ENCODE measurements at regions not wholly inside any gene's neighbourhood (a gene's known extent, or its start where the extent isn't known, plus 50 kb on each side); places are given as distances from the start of the nearest gene placed in this dataset.

GRCh38 chr11:79672786-79673185 is 232.0 kb upstream of the TENM4 start:
- Histone ChIP-seq H3K27me3 (ENCODE audit: low read depth) (no peaks in the 10 kb centered on the region), H3K36me3 (no peaks in the 10 kb centered on the region), H3K4me3 (no peak overlapping the region), H3K4me1 (no peaks in the 10 kb centered on the region), H3K9me3 (no peaks in the 10 kb centered on the region), H3K27ac (no peak overlapping the region)
- ATAC-seq (no peak), DNase-seq (no peak)
- no peak for TF ChIP-seq CTCF (IDR thresholded peaks at IDR 0.05)
- intact Hi-C loops (cut with DNase I) = no loop called here

- Histone ChIP-seq H3K27me3 (ENCODE audit: low read depth) (no peaks in the 10 kb centered on the region), H3K4me1 (no peaks in the 10 kb centered on the region), H3K27ac (no peak overlapping the region), H3K36me3 (no peaks in the 10 kb centered on the region), H3K9me3 (no peaks in the 10 kb centered on the region), H3K4me3 (no peak overlapping the region)
- intact Hi-C loops (cut with DNase I) = no loop called here
- DNase-seq (no peak), ATAC-seq (no peak)
- TF ChIP-seq CTCF (IDR thresholded peaks at IDR 0.05) = no peak
Measured at GRCh38 chr11:79671401-79671800, 230.6 kb upstream of the TENM4 start.

GRCh38 chr11:79670882-79671281 is 230.1 kb upstream of the TENM4 start:
- Histone ChIP-seq H3K27me3 (ENCODE audit: low read depth) (no peaks in the 10 kb centered on the region), H3K4me3 (no peak overlapping the region), H3K4me1 (no peaks in the 10 kb centered on the region), H3K9me3 (no peaks in the 10 kb centered on the region), H3K27ac (no peak overlapping the region), H3K36me3 (no peaks in the 10 kb centered on the region)
- TF ChIP-seq CTCF (IDR thresholded peaks at IDR 0.05) = no peak
- no peak for DNase-seq
- no peak for ATAC-seq
- intact Hi-C loops (cut with DNase I) = no loop called here

GRCh38 chr11:79668575-79668974 is 227.7 kb upstream of the TENM4 start:
- no peaks in the 10 kb centered on the region for H3K27me3 ChIP-seq (ENCODE audit: low read depth)
- no peak for TF ChIP-seq CTCF (IDR thresholded peaks at IDR 0.05)
- intact Hi-C loops (cut with DNase I) = no loop called here
- no peak for DNase-seq
- H3K4me3 ChIP-seq = no peak overlapping the region
- no peaks in the 10 kb centered on the region for H3K36me3 ChIP-seq
- ATAC-seq = no peak
- no peaks in the 10 kb centered on the region for H3K9me3 ChIP-seq
- H3K4me1 ChIP-seq = no peaks in the 10 kb centered on the region
- H3K27ac ChIP-seq = no peak overlapping the region

- Histone ChIP-seq H3K4me1 (no peaks in the 10 kb centered on the region), H3K27ac (no peak overlapping the region), H3K4me3 (no peak overlapping the region), H3K9me3 (no peaks in the 10 kb centered on the region), H3K36me3 (no peaks in the 10 kb centered on the region), H3K27me3 (ENCODE audit: low read depth) (no peaks in the 10 kb centered on the region)
- ATAC-seq (no peak), DNase-seq (no peak)
- intact Hi-C loops (cut with DNase I) = no loop called here
- TF ChIP-seq CTCF (IDR thresholded peaks at IDR 0.05) = no peak
Measured at GRCh38 chr11:79667380-79667779, 226.6 kb upstream of the TENM4 start.

- Histone ChIP-seq H3K4me1 (no peaks in the 10 kb centered on the region), H3K27ac (no peak overlapping the region), H3K9me3 (no peaks in the 10 kb centered on the region), H3K27me3 (ENCODE audit: low read depth) (no peaks in the 10 kb centered on the region), H3K4me3 (no peak overlapping the region), H3K36me3 (no peaks in the 10 kb centered on the region)
- no peak for TF ChIP-seq CTCF (IDR thresholded peaks at IDR 0.05)
- ATAC-seq = no peak
- no peak for DNase-seq
- intact Hi-C loops (cut with DNase I) = no loop called here
Measured at GRCh38 chr11:79663017-79663416, 222.2 kb upstream of the TENM4 start.

All from lower lobe of right lung (tissue), 2 donors.